PC-3 (cell line): ENCODE measurements at regions not wholly inside any gene's neighbourhood (a gene's known extent, or its start where the extent isn't known, plus 50 kb on each side); places are given as distances from the start of the nearest gene placed in this dataset.

Experiments
- CTCF ChIP-seq: fragments of 300-600 bp; sonication (generic); conservative IDR thresholded peaks from 2 replicates; pipeline ENCODE4 v1.5.1; 2017; ENCODE audit warnings: antibody characterized with exemption, low read depth, mild to moderate bottlenecking, low read length
- EZH2 ChIP-seq: fragments of 300-600 bp; sonication (generic); IDR thresholded peaks from one replicate; pipeline ENCODE4 v1.6.1; 2017; ENCODE audit warnings: antibody characterized with exemption, mild to moderate bottlenecking, low read length; ENCODE audit not compliant: unreplicated experiment
- EZH2phosphoT487 ChIP-seq: fragments of 300-600 bp; sonication (generic); IDR thresholded peaks from 2 replicates; pipeline ENCODE4 v1.6.1; 2018; ENCODE audit warnings: mild to moderate bottlenecking, antibody characterized with exemption, low read length, borderline replicate concordance

- TF ChIP-seq CTCF = no peak
- TF ChIP-seq EZH2phosphoT487 = no peak
- no peak for TF ChIP-seq EZH2
Measured at GRCh38 chr4:186778134-186778533, 54.5 kb upstream of the FAT1 start.
